ENCODE measurements at regions not wholly inside any gene's neighbourhood (a gene's known extent, or its start where the extent isn't known, plus 50 kb on each side); places are given as distances from the start of the nearest gene placed in this dataset.

GRCh38 chr2:181275643-181276070, 181.5 kb upstream of the ITGA4 start:
- no peak for TF ChIP-seq MAFK (IDR thresholded peaks at IDR 0.05; ENCODE audit: low read depth, low read length)
- no peak for TF ChIP-seq MAZ (IDR thresholded peaks at IDR 0.05; ENCODE audit: borderline replicate concordance, low read depth, low read length)
- no peak for TF ChIP-seq CTCF (conservative IDR thresholded peaks at IDR 0.05; ENCODE audit: low read depth, low read length)
- TF ChIP-seq POLR2A (IDR thresholded peaks at IDR 0.05; ENCODE audit: low read depth, low read length), result no peak
- TF ChIP-seq USF2 (IDR thresholded peaks at IDR 0.05; ENCODE audit: low read depth, low read length), result no peak
- no peak for TF ChIP-seq NFE2L2 (IDR thresholded peaks at IDR 0.05; ENCODE audit: low read depth, low read length)
- CTCF ChIA-PET, result interaction anchor here (0.7 kb wide), 1 partner anchor 11 kb away, joined by 3 read pairs; no protein-coding TSS in a partner anchor
- H2BK20ac ChIP-seq (ENCODE audit: low read depth, low read length), result no peak overlapping the region

More at GRCh38 chr2:181275643-181276070, 181.5 kb upstream of the ITGA4 start:
- no peak overlapping the region for H3K9ac ChIP-seq (ENCODE audit: low read depth, low read length)
- in situ Hi-C loops (cut with MboI; ENCODE audit: low sequenced_read_pairs), result no loop called here
- H3K23ac ChIP-seq (ENCODE audit: low read depth, low read length), result no peak overlapping the region
- intact Hi-C loops (cut with micrococcal nuclease), result no loop called here
- H3K27ac ChIP-seq (ENCODE audit: insufficient read depth, low read length), result no peak overlapping the region
- H3K4me3 ChIP-seq (ENCODE audit: insufficient read depth, low read depth, low read length), result no peak overlapping the region
- no peaks in the 10 kb centered on the region for H3K9me1 ChIP-seq (ENCODE audit: insufficient read depth, low read length)
- H2AFZ ChIP-seq (replicated peaks; ENCODE audit: low read length, poor library complexity), result no peak overlapping the region
- no peaks in the 10 kb centered on the region for H4K20me1 ChIP-seq (ENCODE audit: insufficient read depth, low read length)
- H3K4me2 ChIP-seq (ENCODE audit: low read depth, low read length), result no peak overlapping the region
- H2AK5ac ChIP-seq (ENCODE audit: low read depth, low read length), result no peak overlapping the region
- no peaks in the 10 kb centered on the region for H3K9me3 ChIP-seq (ENCODE audit: control insufficient read depth, insufficient read depth, low read length)
- H3K79me1 ChIP-seq (ENCODE audit: low read depth in 1 of 2, low read length in 2 of 2), result no peaks in the 10 kb centered on the region
- DNase-seq, result no peak
- H2BK120ac ChIP-seq (ENCODE audit: low read depth, low read length), result no peak overlapping the region
- no CpG with 5 or more reads among the region's 3 CpGs for WGBS, 2 experiments (ENCODE audit: extremely low coverage in 2 of 2, insufficient read length in 1 of 2)
- dilution Hi-C loops (cut with HindIII; ENCODE audit: low sequenced_read_pairs, unreplicated experiment), result no loop called here
- no TSS peak for BruUV-seq (replicated peaks)
- H2BK5ac ChIP-seq (ENCODE audit: low read depth, low read length, poor library complexity, severe bottlenecking), result no peak overlapping the region
- no peak overlapping the region for H3K18ac ChIP-seq (ENCODE audit: low read depth, low read length)
- H2AK9ac ChIP-seq (replicated peaks; ENCODE audit: low read depth, low read length, poor library complexity), result no peak overlapping the region
- ATAC-seq (ENCODE audit: low read depth), result no peak
- H3K27me3 ChIP-seq (ENCODE audit: control insufficient read depth, insufficient read depth, low read length), result no peaks in the 10 kb centered on the region
- no peaks in the 10 kb centered on the region for H3K36me3 ChIP-seq (ENCODE audit: control insufficient read depth, insufficient read depth, low read length)
- H2BK15ac ChIP-seq (ENCODE audit: low read depth, low read length), result no peak overlapping the region
- no peak overlapping the region for H3K56ac ChIP-seq (ENCODE audit: extremely low read depth, insufficient read depth, low read length)
- H3K4ac ChIP-seq (ENCODE audit: low read depth, low read length), result no peak overlapping the region
- H4K91ac ChIP-seq (ENCODE audit: insufficient read depth, low read depth, low read length), result no peak overlapping the region
- H3K14ac ChIP-seq (replicated peaks; ENCODE audit: low read depth, low read length), result no peak overlapping the region
- H4K5ac ChIP-seq (ENCODE audit: low read depth, low read length), result no peak overlapping the region
- H3K4me1 ChIP-seq (ENCODE audit: control insufficient read depth, insufficient read depth, low read length), result no peaks in the 10 kb centered on the region
- no peak overlapping the region for H4K8ac ChIP-seq (ENCODE audit: low read depth in 2 of 2, low read length in 2 of 2)
- POLR2A ChIA-PET (ENCODE audit: unreplicated experiment), result no interaction called here
